Activated CD4-positive, alpha-beta T cell treated with anti-CD3 and anti-CD28 coated beads, Interleukin-2, amount 10 ng/mL, durations not matched to agents 7 days and 5 days (primary cell): ENCODE measurements at regions not wholly inside any gene's neighbourhood (a gene's known extent, or its start where the extent isn't known, plus 50 kb on each side); places are given as distances from the start of the nearest gene placed in this dataset.

ENCODE experiments used
- CTCF ChIA-PET: fragments of 350-600 bp; sonication (Branson Sonifier 250); formaldehyde crosslinking; loops from one replicate; lab custom pipeline; 2021; ENCODE audit warnings: antibody characterized with exemption; lab: Charles Lee
- POLR2A ChIA-PET: fragments of 350-600 bp; sonication (Branson Sonifier 250); formaldehyde crosslinking; loops from one replicate; lab custom pipeline; 2021; ENCODE audit warnings: antibody characterized with exemption; lab: Charles Lee
- DNase-seq: peaks from one replicate; pipeline ENCODE4 v3.0.0-alpha.2; 2020
- H3K27ac Mint-ChIP-seq: one replicate; pipeline ENCODE4 v1.8.0; 2021; ENCODE audit warnings: mild to moderate bottlenecking, moderate library complexity, mixed read lengths
- H3K27me3 Mint-ChIP-seq: one replicate; pipeline ENCODE4 v1.8.0; 2021; ENCODE audit warnings: mixed read lengths
- H3K36me3 Mint-ChIP-seq: one replicate; pipeline ENCODE4 v1.8.0; 2021; ENCODE audit warnings: low read depth, mixed read lengths
- H3K4me1 Mint-ChIP-seq: one replicate; pipeline ENCODE4 v1.8.0; 2021; ENCODE audit warnings: mixed read lengths
- H3K4me3 Mint-ChIP-seq: one replicate; pipeline ENCODE4 v1.8.0; 2021; ENCODE audit warnings: mild to moderate bottlenecking, moderate library complexity, mixed read lengths
- H3K9me3 Mint-ChIP-seq: one replicate; pipeline ENCODE4 v1.8.0; 2021; ENCODE audit warnings: mixed read lengths

- H3K4me3 Mint-ChIP-seq = no peak overlapping the region
- ChIA-PET POLR2A (no interaction called here), CTCF (no interaction called here)
- no peaks in the 10 kb centered on the region for H3K9me3 Mint-ChIP-seq
- no peak for DNase-seq
- peaks cover 8% of the 10 kb centered on the region for H3K27me3 Mint-ChIP-seq
- H3K36me3 Mint-ChIP-seq = no peaks in the 10 kb centered on the region
- H3K4me1 Mint-ChIP-seq = no peaks in the 10 kb centered on the region
- no peak overlapping the region for H3K27ac Mint-ChIP-seq
Observed at GRCh38 chr16:13856811-13857511, 63.0 kb upstream of the ERCC4 start.

- ChIA-PET POLR2A (no interaction called here), CTCF (interaction anchor here (0.8 kb wide), 1 partner anchor 61 kb away, joined by 3 read pairs; the partner anchor contains the start of gene ERCC4)
- Mint-ChIP-seq H3K9me3 (peaks cover 7% of the 10 kb centered on the region), H3K4me1 (no peaks in the 10 kb centered on the region), H3K4me3 (no peak overlapping the region), H3K27ac (no peak overlapping the region), H3K27me3 (peaks cover 8% of the 10 kb centered on the region), H3K36me3 (no peaks in the 10 kb centered on the region)
- DNase-seq = no peak
Observed at GRCh38 chr16:13858873-13859580, 60.9 kb upstream of the ERCC4 start.

GRCh38 chr16:13863075-13863765, 56.7 kb upstream of the ERCC4 start:
- Mint-ChIP-seq H3K9me3 (peaks cover 7% of the 10 kb centered on the region), H3K36me3 (no peaks in the 10 kb centered on the region), H3K27me3 (peaks cover 9% of the 10 kb centered on the region), H3K4me1 (no peaks in the 10 kb centered on the region), H3K27ac (no peak overlapping the region), H3K4me3 (no peak overlapping the region)
- POLR2A ChIA-PET = no interaction called here
- CTCF ChIA-PET = no interaction called here
- DNase-seq = no peak

- DNase-seq = no peak
- ChIA-PET POLR2A (no interaction called here), CTCF (interaction anchor here (0.7 to 1.4 kb wide), 2 partner anchors 10 to 14 kb away, joined by 3 read pairs; no protein-coding TSS in a partner anchor)
- H3K27me3 Mint-ChIP-seq = peaks cover 12% of the 10 kb centered on the region
- H3K4me3 Mint-ChIP-seq = no peak overlapping the region
- H3K36me3 Mint-ChIP-seq = no peaks in the 10 kb centered on the region
- H3K9me3 Mint-ChIP-seq = peaks cover 7% of the 10 kb centered on the region
- H3K27ac Mint-ChIP-seq = no peak overlapping the region
- H3K4me1 Mint-ChIP-seq = no peaks in the 10 kb centered on the region
Observed at GRCh38 chr16:13864689-13865088, 55.3 kb upstream of the ERCC4 start.

GRCh38 chr16:13866073-13866472, 53.9 kb upstream of the ERCC4 start:
- H3K4me1 Mint-ChIP-seq = no peaks in the 10 kb centered on the region
- peaks cover 12% of the 10 kb centered on the region for H3K27me3 Mint-ChIP-seq
- H3K4me3 Mint-ChIP-seq = no peak overlapping the region
- H3K36me3 Mint-ChIP-seq = no peaks in the 10 kb centered on the region
- CTCF ChIA-PET = interaction anchor here (0.9 to 1.0 kb wide), 2 partner anchors 33 to 47 kb away, joined by 3 to 4 read pairs; no protein-coding TSS in a partner anchor
- H3K27ac Mint-ChIP-seq = no peak overlapping the region
- DNase-seq = peak; percentile 40
- POLR2A ChIA-PET = no interaction called here
- peaks cover 7% of the 10 kb centered on the region for H3K9me3 Mint-ChIP-seq
